Smooth muscle cell (in vitro differentiated cells): ENCODE measurements at regions not wholly inside any gene's neighbourhood (a gene's known extent, or its start where the extent isn't known, plus 50 kb on each side); places are given as distances from the start of the nearest gene placed in this dataset.

ENCODE experiments used
- DNase-seq: peaks from one replicate; lab custom pipeline; 2025; ENCODE audit not compliant: unreplicated experiment; lab: John Stamatoyannopoulos, UW
- H2AFZ ChIP-seq: fragments of 200-600 bp; sonication (generic); 2 replicates; pipeline ENCODE4 v1.6.0; 2016; ENCODE audit warnings: antibody characterized with exemption, low read depth, mild to moderate bottlenecking
- H3F3A ChIP-seq: fragments of 200-600 bp; sonication (generic); 2 replicates; pipeline ENCODE4 v1.6.0; 2017; ENCODE audit warnings: antibody characterized with exemption, low read depth
- H3K27ac ChIP-seq: fragments of 200-600 bp; sonication (generic); 2 replicates; pipeline ENCODE4 v1.5.1; 2016; ENCODE audit warnings: low read depth, mild to moderate bottlenecking
- H3K27me3 ChIP-seq: fragments of 200-600 bp; sonication (generic); 2 replicates; pipeline ENCODE4 v1.6.1; 2016; ENCODE audit warnings: low read depth, mild to moderate bottlenecking
- H3K36me3 ChIP-seq: fragments of 200-600 bp; sonication (generic); 2 replicates; pipeline ENCODE4 v1.5.1; 2016; ENCODE audit warnings: low read depth
- H3K4me1 ChIP-seq: fragments of 200-600 bp; sonication (generic); 2 replicates; pipeline ENCODE4 v1.5.1; 2016; ENCODE audit warnings: low read depth
- H3K4me2 ChIP-seq: fragments of 200-600 bp; sonication (generic); 2 replicates; pipeline ENCODE4 v1.6.0; 2016; ENCODE audit warnings: mild to moderate bottlenecking
- H3K4me3 ChIP-seq: fragments of 200-600 bp; sonication (generic); 2 replicates; pipeline ENCODE4 v1.5.1; 2016; ENCODE audit warnings: mild to moderate bottlenecking
- H3K79me2 ChIP-seq: fragments of 200-600 bp; sonication (generic); 2 replicates; pipeline ENCODE4 v1.6.0; 2016; ENCODE audit warnings: low read depth, mild to moderate bottlenecking
- H3K9ac ChIP-seq: fragments of 200-600 bp; sonication (generic); 2 replicates; pipeline ENCODE4 v1.6.0; 2016; ENCODE audit warnings: low read depth
- H3K9me3 ChIP-seq: fragments of 200-600 bp; sonication (generic); replicated peaks from 2 replicates; pipeline ENCODE4 v1.5.1; 2016; ENCODE audit warnings: low read depth
- H4K20me1 ChIP-seq: fragments of 200-600 bp; sonication (generic); 2 replicates; pipeline ENCODE4 v1.6.0; 2016; ENCODE audit warnings: low read depth
- WGBS: methylation state at CpG from one replicate; pipeline ENCODE4 v1.1.7; 2016; ENCODE audit warnings: low lambda C conversion rate; 5-methylcytosine and 5-hydroxymethylcytosine counted together
- TF ChIP-seq, protein P1 (sequence below): fragments of 200-600 bp; sonication (generic); IDR thresholded peaks from 2 replicates; pipeline ENCODE4 v1.5.1; 2017; ENCODE audit warnings: borderline replicate concordance, mild to moderate bottlenecking, antibody characterized with exemption; ENCODE audit not compliant: insufficient read depth, poor library complexity, severe bottlenecking

DNA sequence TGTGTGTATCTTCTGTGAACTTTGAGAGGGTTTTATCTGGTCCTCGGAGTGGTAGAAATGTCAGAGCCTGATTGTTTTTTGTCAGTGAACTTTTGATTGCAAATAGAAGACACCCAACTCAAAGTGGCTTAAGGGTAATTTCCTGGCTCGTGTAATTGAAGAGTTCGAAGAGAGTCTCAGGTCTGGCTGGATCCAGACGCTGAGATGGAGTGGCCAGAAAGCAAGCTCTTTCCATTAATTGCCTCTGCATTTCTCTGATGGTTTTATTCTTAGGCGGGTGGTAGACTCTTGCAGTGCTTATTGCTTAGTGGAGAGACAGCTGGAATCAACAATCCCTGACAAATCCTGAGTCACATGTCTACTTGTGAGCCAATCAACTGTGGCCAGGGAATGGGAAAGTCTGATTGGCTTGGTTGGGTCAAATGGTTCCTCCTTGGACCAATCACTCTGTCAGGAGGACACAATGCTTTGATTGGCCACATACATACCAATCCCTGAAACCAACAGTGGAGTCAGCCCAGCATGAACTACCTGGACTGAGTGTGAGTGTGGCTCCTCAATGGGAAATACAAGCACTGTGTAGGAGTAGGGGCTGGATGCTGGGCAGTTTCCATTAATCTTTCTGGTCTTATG is 330.5 kb downstream of the AACS start:
- H4K20me1 ChIP-seq: no peaks in the 10 kb centered on the region
- no peaks in the 10 kb centered on the region for H3K27me3 ChIP-seq
- no peaks in the 10 kb centered on the region for H3K79me2 ChIP-seq
- H3K4me3 ChIP-seq: no peak overlapping the region
- H3K9me3 ChIP-seq: no peaks in the 10 kb centered on the region
- H3K4me1 ChIP-seq: no peaks in the 10 kb centered on the region
- no peak overlapping the region for H3K4me2 ChIP-seq
- H3K27ac ChIP-seq: no peak overlapping the region
- WGBS: 89% methylated on average over 5 of the region's 5 CpGs
- no peak overlapping the region for H2AFZ ChIP-seq
- H3F3A ChIP-seq: no peaks in the 10 kb centered on the region
- H3K36me3 ChIP-seq: no peaks in the 10 kb centered on the region
- TF ChIP-seq, protein P1, sequence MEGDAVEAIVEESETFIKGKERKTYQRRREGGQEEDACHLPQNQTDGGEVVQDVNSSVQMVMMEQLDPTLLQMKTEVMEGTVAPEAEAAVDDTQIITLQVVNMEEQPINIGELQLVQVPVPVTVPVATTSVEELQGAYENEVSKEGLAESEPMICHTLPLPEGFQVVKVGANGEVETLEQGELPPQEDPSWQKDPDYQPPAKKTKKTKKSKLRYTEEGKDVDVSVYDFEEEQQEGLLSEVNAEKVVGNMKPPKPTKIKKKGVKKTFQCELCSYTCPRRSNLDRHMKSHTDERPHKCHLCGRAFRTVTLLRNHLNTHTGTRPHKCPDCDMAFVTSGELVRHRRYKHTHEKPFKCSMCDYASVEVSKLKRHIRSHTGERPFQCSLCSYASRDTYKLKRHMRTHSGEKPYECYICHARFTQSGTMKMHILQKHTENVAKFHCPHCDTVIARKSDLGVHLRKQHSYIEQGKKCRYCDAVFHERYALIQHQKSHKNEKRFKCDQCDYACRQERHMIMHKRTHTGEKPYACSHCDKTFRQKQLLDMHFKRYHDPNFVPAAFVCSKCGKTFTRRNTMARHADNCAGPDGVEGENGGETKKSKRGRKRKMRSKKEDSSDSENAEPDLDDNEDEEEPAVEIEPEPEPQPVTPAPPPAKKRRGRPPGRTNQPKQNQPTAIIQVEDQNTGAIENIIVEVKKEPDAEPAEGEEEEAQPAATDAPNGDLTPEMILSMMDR: no peak
- DNase-seq: no peak
- no peak overlapping the region for H3K9ac ChIP-seq

DNA sequence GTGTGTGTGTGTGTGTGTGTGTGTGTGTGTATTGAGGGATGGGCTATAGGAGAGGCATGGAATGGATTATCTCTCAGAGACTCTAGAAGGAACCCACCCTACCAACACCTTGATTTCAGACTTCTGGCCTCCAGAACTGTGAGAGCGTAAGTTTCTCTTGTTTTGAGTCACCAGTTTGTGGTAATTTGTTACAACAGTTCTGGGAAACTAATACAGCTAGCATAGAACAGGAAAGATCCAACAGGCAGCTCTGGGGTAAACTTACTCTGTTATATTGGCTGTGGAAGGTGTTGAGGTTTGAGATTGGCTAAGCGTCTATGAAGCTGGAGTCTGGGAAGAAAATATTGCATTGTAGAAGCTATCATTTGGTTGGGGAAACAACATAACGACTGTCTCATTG is 334.3 kb downstream of the AACS start:
- TF ChIP-seq, protein P1: no peak
- H3K36me3 ChIP-seq: no peaks in the 10 kb centered on the region
- 82% methylated on average over 3 of the region's 3 CpGs for WGBS
- H2AFZ ChIP-seq: no peak overlapping the region
- no peak overlapping the region for H3K9ac ChIP-seq
- H3K4me1 ChIP-seq: no peaks in the 10 kb centered on the region
- H3K27ac ChIP-seq: no peak overlapping the region
- no peak overlapping the region for H3K4me2 ChIP-seq
- no peak for DNase-seq
- H3F3A ChIP-seq: no peaks in the 10 kb centered on the region
- no peak overlapping the region for H3K4me3 ChIP-seq
- peaks cover 3% of the 10 kb centered on the region for H3K9me3 ChIP-seq
- H3K27me3 ChIP-seq: no peaks in the 10 kb centered on the region
- H3K79me2 ChIP-seq: no peaks in the 10 kb centered on the region
- no peaks in the 10 kb centered on the region for H4K20me1 ChIP-seq

DNA sequence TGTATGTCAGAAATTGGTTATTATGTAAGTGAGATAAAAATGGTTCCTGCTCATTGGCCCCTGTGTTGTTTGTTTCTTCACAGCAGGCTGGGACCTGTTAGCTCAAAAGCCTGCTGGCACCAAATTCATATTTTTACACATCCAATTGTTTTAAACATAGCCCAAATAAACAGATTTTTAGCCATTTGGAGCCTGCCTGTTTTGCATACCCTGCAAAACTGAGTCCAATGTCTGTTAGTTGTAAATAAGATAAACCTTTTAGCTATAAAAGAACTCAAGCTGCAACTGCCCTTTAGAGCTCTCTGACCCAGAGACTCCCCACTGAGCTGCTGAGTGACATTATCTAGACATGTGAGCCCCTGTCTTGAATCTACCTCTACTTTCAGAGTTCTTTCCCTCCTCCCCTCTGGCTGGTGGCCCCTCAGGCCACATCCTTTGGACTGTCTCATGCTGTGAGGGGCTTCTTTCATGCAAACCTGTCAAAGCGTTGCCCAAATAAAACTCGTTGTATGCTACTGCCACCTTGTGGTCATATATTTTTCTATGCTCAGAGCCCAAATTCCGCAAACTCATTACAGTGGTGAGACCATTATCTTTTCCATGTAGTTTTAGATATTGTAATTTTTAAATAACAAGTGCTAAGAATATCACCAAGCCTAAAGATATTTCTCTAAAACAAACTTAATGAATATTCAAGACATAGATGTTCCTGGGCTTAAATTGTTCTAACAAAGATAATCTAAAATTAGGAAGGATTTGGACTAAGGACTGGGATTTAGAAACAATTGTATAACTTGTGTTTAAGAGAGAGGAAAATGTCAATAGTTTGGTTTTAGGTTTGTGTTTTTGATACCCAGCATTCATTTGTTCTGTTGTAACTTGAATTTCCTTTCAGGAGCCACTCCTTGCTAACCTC is 337.9 kb downstream of the AACS start:
- DNase-seq: no peak
- Histone ChIP-seq H3K79me2 (no peaks in the 10 kb centered on the region), H3F3A (no peaks in the 10 kb centered on the region), H3K27ac (no peak overlapping the region), H3K9me3 (peaks cover 3% of the 10 kb centered on the region), H3K9ac (no peak overlapping the region), H2AFZ (no peak overlapping the region), H3K4me1 (no peaks in the 10 kb centered on the region), H4K20me1 (no peaks in the 10 kb centered on the region), H3K36me3 (no peaks in the 10 kb centered on the region), H3K27me3 (no peaks in the 10 kb centered on the region), H3K4me2 (no peak overlapping the region), H3K4me3 (no peak overlapping the region)
- TF ChIP-seq, protein P1: peak; percentile 43
- 6% methylated on average over 3 of the region's 3 CpGs for WGBS

DNA sequence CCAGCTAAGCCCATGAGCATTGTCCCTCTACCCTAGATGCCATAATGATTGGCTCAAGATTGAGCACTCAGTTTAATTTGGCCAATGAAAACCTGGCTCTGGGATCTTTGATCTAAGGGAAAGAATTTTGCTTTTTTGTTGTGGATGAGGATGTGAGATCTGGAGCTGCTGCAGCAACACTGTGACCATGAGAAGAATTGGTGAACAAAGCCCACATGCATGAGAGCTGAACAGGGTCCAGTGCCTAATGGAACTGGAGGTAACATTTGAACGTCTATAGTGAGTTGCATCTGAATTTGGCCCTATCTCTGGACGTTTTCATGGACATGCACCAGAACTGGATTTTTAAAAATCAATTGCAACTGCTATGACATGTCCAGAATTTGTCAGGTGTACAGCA is 338.6 kb downstream of the AACS start:
- H3K9me3 ChIP-seq: peaks cover 3% of the 10 kb centered on the region
- no peaks in the 10 kb centered on the region for H3K79me2 ChIP-seq
- no peaks in the 10 kb centered on the region for H3K4me1 ChIP-seq

More for the DNA sequence above, 338.6 kb downstream of the AACS start:
- WGBS: 82% methylated on average over 2 of the region's 2 CpGs
- no peak for DNase-seq
- no peak overlapping the region for H3K9ac ChIP-seq
- no peaks in the 10 kb centered on the region for H4K20me1 ChIP-seq
- H3K4me3 ChIP-seq: no peak overlapping the region
- no peak overlapping the region for H2AFZ ChIP-seq
- no peak overlapping the region for H3K4me2 ChIP-seq
- H3K27me3 ChIP-seq: no peaks in the 10 kb centered on the region
- TF ChIP-seq, protein P1: no peak
- H3K36me3 ChIP-seq: no peaks in the 10 kb centered on the region
- no peaks in the 10 kb centered on the region for H3F3A ChIP-seq
- no peak overlapping the region for H3K27ac ChIP-seq
